Kidney tubule cell (primary cell): ENCODE measurements at regions not wholly inside any gene's neighbourhood (a gene's known extent, or its start where the extent isn't known, plus 50 kb on each side); places are given as distances from the start of the nearest gene placed in this dataset.

ENCODE experiments used
- DNase-seq: peaks from one replicate; pipeline ENCODE4 v3.0.0-alpha.2; 2018; ENCODE audit warnings: low spot score

DNA sequence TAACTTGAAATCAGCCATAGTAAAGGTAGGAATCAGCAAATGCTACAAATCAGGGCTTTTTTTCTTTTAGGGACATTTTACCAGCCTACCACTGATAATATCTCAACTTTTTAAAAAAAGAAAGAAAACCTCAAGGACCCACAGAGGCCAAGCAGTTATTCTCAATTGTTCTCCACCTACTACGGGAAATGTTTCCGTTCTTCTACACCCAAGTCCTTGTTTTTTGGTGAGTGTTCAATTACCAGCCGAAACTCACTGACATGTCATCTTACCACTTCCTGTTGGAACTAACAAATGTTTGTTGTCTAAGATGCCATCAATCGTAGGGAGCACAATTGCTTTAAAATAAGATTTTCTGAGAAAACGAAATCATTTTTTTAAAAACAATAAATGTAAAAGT is 50.2 kb upstream of the CDK1 start:
- DNase-seq = no peak

- no peak for DNase-seq
Observed at GRCh38 chr10:60726257-60726656, 52.0 kb upstream of the CDK1 start.

DNA sequence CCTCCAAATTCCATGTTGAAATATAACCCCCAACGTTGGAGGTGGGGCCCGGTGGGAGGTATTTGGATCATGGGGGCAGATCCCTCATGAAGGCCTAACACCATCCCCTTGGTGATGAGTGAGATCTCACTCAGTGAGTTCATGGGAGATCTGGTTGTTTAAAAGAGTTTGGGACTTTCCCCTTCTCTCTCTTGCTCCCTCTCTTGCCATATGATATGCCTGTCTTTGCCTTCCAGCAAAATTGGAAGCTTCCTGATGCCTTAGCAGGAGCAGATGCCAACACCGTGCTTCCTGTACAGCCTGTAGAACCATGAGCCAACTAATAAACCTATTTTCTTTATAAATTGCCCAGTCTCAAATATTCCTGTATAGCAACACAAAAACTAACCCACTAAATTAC is 55.7 kb upstream of the CDK1 start:
- DNase-seq = no peak

GRCh38 chr10:60719721-60720120 is 58.6 kb upstream of the CDK1 start:
- no peak for DNase-seq

- peak; percentile 9 for DNase-seq
Observed at GRCh38 chr10:60718886-60719285, 59.4 kb upstream of the CDK1 start.

DNA sequence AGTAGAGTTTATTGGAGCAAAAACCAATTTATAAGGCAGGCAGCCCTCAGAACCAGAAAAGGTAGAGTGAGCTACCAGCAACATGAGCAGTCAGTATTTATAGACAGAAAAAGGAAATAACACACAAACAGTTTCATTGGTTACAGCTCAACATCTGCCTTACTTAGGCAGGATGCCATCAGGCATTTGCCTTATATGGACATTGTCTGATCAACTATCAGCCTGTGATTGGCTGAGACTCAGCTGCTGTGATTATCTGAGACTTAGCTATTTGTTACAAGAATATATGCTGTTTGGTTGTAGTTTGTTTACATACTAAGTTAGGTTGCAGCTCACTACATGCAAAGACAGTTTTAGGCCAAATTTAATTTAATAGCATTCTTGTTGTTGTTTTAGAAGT is 60.4 kb upstream of the CDK1 start:
- DNase-seq = no peak

GRCh38 chr10:60714233-60714632 is 64.0 kb upstream of the CDK1 start:
- no peak for DNase-seq

DNA sequence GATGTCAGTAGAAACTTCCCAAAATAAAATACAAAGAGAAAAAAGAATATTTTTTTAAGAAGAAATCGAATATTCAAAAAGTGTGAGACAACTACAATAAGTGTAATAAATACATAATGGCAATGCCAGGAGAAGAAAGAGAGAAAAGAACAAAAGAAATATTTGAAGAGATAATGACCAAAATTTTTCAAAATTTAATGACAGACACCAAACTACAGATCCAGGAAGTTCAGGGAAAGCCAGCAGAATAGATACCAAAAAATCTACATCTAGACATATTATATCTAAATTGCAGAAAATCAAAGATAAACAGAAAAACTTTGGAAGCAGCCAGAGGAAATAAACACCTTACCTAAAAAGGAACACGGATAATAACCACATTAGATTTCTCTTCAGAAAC is 66.8 kb upstream of the CDK1 start:
- no peak for DNase-seq

- no peak for DNase-seq
Observed at GRCh38 chr10:60710041-60710440, 68.2 kb upstream of the CDK1 start.

DNA sequence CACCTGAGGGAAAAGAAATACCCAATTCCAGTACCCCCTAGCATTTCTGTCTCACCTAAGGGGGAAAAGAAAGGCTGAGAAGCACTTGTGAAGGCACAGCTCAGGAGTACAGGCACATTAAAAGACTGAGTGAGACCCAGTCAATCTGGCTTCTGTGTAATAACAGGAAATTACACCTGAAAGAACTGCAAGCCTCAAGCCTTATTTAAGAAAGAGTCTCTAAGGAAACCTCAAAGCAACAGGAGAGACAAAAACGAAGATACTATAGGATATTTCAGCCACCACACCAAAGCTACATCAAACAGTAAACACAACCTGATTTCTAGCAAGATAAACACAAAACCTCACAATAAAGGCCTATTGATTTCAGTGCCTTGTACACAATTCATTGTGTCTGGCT is 69.6 kb upstream of the CDK1 start:
- no peak for DNase-seq

GRCh38 chr10:60707841-60708240 is 70.4 kb upstream of the CDK1 start:
- DNase-seq = no peak

GRCh38 chr10:60706146-60706545 is 72.1 kb upstream of the CDK1 start:
- DNase-seq = no peak

DNA sequence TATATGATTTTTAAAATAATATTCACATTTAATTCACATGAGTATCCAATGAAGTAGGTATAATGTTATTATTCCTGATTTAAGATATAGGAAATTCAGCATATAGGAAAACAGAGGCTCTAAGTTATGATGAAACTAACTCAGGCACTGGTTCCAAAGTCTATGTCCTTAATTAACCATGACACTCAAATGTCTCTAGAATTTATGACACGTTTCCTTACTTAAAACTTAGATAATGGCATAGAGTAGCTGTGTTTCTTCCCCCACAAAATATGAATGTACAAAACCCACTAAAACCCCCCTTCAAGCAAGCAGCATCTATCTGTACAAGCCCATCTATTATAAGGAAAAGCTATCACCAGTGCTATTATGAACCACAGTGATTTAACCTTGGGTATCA is 72.9 kb upstream of the CDK1 start:
- DNase-seq = no peak

GRCh38 chr10:60704471-60704870 is 73.8 kb upstream of the CDK1 start:
- peak; percentile 48 for DNase-seq

DNA sequence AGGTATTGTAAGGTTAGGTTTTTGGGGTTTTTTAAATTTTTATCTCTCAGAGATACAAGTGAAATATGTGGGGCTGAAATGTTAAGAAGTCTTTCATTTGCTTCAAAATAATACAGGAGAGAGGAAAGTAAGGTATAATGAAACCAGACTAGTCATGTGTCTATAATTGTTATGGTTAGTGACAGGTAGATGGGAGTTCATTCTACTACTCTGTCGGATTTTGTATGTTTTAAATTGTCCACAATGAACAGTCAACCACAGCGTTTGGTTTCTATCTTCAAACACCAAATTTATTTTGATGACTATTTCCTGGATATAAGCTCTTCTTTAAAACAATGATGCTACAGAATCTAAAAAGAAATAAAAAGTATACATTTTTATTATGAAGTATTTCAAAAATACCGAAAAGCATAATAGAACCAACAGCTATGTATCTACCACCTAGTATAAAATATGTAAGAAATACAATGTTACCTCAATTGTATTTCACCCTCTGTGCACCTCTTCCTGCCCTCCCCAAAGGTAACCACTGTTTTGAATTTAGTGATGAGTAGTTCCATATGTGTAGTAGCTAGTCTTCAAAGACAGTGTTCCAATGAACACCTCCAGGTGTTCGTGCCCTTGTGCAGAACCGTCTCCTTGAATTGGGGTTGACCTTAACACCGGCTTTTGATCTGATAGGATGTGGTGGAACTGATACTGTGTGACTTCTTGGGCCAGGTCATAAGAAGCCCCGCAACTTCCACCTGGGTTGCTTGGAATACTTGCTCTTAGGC is 74.8 kb upstream of the CDK1 start:
- no peak for DNase-seq

GRCh38 chr10:60687679-60688078 is 90.6 kb upstream of the CDK1 start:
- DNase-seq = no peak

GRCh38 chr10:60684091-60684490 is 94.2 kb upstream of the CDK1 start:
- DNase-seq = no peak

DNA sequence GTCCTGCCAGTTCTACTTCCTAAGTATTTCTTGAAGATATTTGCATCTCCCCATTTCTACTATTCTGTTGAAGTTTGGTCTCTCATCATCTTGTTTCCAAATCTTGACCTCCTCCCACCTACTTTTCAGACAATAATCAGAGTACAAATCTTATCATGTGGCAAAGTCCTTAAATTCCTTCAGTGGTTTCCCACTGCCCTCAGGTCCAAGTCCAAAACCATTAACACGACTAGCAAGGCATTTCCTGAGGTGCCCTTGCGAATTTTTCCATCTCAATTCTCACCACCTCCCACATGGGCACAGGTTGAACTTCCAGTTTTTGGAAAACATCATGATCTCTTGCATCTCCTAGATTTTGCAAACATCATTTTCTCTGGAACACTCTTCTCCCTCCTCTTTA is 97.2 kb upstream of the CDK1 start:
- DNase-seq = no peak

GRCh38 chr10:60679388-60679990 is 98.8 kb upstream of the CDK1 start:
- DNase-seq = peak; percentile 23

DNA sequence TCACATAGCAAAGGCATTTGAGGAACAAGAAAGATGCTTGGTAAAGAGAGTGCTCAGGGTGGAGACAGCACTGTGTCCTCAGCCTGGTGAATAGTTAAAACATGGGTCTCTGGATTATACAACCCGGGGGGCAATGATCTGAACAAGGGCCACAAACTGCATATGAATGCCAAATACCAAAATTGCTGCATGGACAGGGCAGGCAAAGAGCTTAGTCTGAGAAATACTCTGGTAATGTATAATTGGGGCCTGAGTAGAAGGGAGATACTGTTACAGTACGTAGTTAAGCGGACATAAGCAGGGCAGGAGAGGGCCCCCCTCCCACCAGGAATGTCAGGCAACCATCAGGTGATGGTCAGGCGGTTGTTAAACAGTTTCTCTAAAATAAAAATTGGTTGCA is 99.3 kb upstream of the CDK1 start:
- DNase-seq = no peak

DNA sequence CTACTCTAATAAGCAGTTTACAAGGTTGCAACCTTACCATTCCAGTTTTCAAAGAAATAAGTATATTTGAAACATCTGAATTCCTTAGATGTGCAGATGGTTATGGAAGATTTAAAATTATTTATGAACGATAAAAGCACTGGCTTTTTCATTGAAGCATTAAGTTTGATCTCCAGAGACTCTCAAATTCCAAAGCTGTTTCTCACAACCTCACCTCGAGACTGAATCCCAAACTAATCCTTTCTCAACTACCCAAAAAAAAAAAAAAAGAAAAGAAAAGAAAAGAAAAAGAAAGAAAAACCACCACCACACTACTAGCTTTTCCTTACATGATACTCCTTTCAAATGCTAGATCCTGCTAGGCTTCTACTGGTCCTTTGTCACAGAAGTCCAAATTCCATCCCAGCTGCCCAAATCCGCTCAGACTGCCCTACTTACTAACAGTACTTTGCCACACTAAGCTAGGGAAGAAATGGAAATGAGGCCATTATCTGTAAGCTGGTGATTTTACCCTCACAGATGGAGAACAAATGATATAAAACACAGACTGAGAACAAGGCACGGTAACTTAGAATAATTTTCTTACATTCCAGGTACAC is 100.6 kb upstream of the CDK1 start:
- DNase-seq = peak; percentile 53

DNA sequence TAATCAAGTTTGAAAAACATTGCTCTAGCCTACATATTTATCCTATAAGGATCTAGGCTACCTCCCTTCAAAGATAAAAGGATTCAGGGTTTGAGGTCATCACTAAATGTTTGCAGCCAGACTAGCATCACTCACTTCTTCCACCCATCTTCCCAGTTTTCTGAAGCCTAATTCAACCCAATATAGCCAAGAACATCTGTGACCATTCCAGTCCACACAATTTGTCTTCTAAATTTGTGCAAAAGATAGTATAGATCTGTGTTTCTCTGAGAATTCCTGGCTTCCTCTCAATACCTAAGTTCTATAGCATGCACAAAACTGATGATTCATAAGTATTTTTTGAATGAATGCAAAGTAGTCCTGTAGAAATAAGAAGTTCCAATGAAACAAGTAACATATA is 103.0 kb upstream of the CDK1 start:
- DNase-seq = no peak

GRCh38 chr10:60669501-60669900 is 108.8 kb upstream of the CDK1 start:
- DNase-seq = peak; percentile 75

DNA sequence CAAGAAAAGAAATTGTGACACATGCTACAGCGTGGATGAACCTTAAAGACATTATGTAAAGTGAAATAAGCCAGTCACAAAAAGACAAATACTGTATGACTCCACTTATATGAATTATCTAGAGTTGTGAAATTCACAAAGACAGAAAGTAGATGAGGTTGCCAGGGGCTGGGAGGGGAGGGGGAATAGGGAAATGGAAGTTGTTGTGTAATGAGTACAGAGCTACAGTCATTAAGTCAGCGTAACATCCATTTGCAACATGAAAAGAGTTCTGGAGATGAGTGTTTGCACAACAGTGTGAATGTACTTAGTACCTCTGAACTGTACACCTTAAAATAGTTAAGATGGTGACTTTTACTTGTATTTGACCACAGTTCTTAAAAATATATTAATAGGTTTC is 112.1 kb upstream of the CDK1 start:
- DNase-seq = no peak
